A673 (cell line): ENCODE measurements at regions not wholly inside any gene's neighbourhood (a gene's known extent, or its start where the extent isn't known, plus 50 kb on each side); places are given as distances from the start of the nearest gene placed in this dataset.

ENCODE experiments used
- BruUV-seq: library from RNA; stranded (reverse); fragments of 400-500 nt; replicated peaks from 2 replicates; lab custom pipeline; 2021; lab: Mats Ljungman, UMichigan
- CTCF ChIA-PET: fragments of 300-600 bp; sonication (Branson Sonifier 250); formaldehyde crosslinking; loops from one replicate; lab custom pipeline; 2022; ENCODE audit warnings: antibody characterized with exemption; lab: Charles Lee
- POLR2A ChIA-PET: fragments of 300-600 bp; sonication (Branson Sonifier 250); formaldehyde crosslinking; loops from one replicate; lab custom pipeline; 2022; ENCODE audit warnings: antibody characterized with exemption; ENCODE audit not compliant: low non-redundant PET; lab: Charles Lee
- DNase-seq: peaks from one replicate; pipeline ENCODE4 v3.0.0-alpha.2; 2015; ENCODE audit warnings: low spot score
- H3K27ac ChIP-seq: fragments of 200-600 bp; sonication (generic); 2 replicates; pipeline ENCODE4 v1.5.1; 2016; ENCODE audit warnings: mixed run types, low read depth, mild to moderate bottlenecking, mixed read lengths, antibody characterized with exemption, low read length; ENCODE audit not compliant: poor library complexity, severe bottlenecking
- H3K27me3 ChIP-seq: fragments of 200-600 bp; sonication (generic); replicated peaks from 2 replicates; pipeline ENCODE4 v1.6.1; 2017; ENCODE audit warnings: mixed run types, low read depth, mild to moderate bottlenecking, mixed read lengths, antibody characterized with exemption, low read length; ENCODE audit not compliant: insufficient read depth, poor library complexity
- H3K36me3 ChIP-seq: fragments of 200-600 bp; sonication (generic); 2 replicates; pipeline ENCODE4 v1.6.1; 2016; ENCODE audit warnings: mixed run types, mild to moderate bottlenecking, mixed read lengths, antibody characterized with exemption, low read length; ENCODE audit not compliant: insufficient read depth, poor library complexity, severe bottlenecking
- H3K4me1 ChIP-seq: fragments of 200-600 bp; sonication (generic); 2 replicates; pipeline ENCODE4 v1.6.1; 2017; ENCODE audit warnings: mixed run types, mild to moderate bottlenecking, mixed read lengths, antibody characterized with exemption, low read length; ENCODE audit not compliant: insufficient read depth, poor library complexity, severe bottlenecking
- H3K4me3 ChIP-seq: fragments of 200-600 bp; sonication (generic); 2 replicates; pipeline ENCODE4 v1.5.1; 2016; ENCODE audit warnings: low read depth, mixed run types, mild to moderate bottlenecking, mixed read lengths, low read length; ENCODE audit not compliant: poor library complexity, severe bottlenecking
- H3K9me3 ChIP-seq: fragments of 200-600 bp; sonication (generic); 2 replicates; pipeline ENCODE4 v1.6.1; 2016; ENCODE audit warnings: mixed run types, low read depth, mild to moderate bottlenecking, mixed read lengths, antibody characterized with exemption, low read length; ENCODE audit not compliant: poor library complexity, severe bottlenecking
- EZH2 ChIP-seq: fragments of 200-600 bp; sonication (generic); IDR thresholded peaks from 2 replicates; pipeline ENCODE4 v1.6.1; 2017; ENCODE audit warnings: borderline replicate concordance, low read depth, mild to moderate bottlenecking, mixed read lengths, antibody characterized with exemption, low read length; ENCODE audit not compliant: poor library complexity, severe bottlenecking
- intact Hi-C: fragments of 100-400 bp; cut with micrococcal nuclease; formaldehyde crosslinking; loops from one replicate; pipeline ENCODE4 v1.10.0; 2022; ENCODE audit not compliant: unreplicated experiment
- TF ChIP-seq, protein P1 (sequence below): fragments of 300-800, 200-600 bp; sonication (generic); conservative IDR thresholded peaks from 2 replicates; pipeline ENCODE4 v1.5.1; 2017; ENCODE audit warnings: low read depth, mild to moderate bottlenecking, antibody characterized with exemption, low read length, moderate library complexity, mixed read lengths

DNA sequence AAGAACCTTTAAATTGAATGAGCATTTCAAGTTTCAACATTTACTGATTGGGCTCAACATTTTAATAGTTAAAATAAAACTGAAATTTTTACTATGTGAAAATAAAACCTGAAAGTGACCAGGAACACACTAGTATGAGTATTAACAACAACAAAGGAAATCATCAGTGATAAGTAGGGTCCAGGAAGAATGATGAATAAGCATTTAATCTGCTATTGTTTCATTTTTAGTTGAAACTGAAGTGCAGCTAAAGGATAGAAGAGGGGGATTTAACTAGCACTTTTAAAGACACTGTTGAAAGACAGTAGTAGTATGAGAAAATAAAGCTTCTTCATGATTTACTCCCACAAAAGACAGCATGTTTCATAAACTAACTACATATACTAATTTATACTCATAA, 250.9 kb upstream of the IPO5 start:
- ChIA-PET POLR2A (no interaction called here), CTCF (no interaction called here)
- Histone ChIP-seq H3K36me3 (no peaks in the 10 kb centered on the region), H3K4me1 (no peaks in the 10 kb centered on the region), H3K4me3 (no peak overlapping the region), H3K9me3 (no peaks in the 10 kb centered on the region), H3K27me3 (no peaks in the 10 kb centered on the region), H3K27ac (no peak overlapping the region)
- intact Hi-C loops: no loop called here
- no peak for DNase-seq
- TF ChIP-seq, protein P1, sequence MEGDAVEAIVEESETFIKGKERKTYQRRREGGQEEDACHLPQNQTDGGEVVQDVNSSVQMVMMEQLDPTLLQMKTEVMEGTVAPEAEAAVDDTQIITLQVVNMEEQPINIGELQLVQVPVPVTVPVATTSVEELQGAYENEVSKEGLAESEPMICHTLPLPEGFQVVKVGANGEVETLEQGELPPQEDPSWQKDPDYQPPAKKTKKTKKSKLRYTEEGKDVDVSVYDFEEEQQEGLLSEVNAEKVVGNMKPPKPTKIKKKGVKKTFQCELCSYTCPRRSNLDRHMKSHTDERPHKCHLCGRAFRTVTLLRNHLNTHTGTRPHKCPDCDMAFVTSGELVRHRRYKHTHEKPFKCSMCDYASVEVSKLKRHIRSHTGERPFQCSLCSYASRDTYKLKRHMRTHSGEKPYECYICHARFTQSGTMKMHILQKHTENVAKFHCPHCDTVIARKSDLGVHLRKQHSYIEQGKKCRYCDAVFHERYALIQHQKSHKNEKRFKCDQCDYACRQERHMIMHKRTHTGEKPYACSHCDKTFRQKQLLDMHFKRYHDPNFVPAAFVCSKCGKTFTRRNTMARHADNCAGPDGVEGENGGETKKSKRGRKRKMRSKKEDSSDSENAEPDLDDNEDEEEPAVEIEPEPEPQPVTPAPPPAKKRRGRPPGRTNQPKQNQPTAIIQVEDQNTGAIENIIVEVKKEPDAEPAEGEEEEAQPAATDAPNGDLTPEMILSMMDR: no peak
- no peak for TF ChIP-seq EZH2
- BruUV-seq: no TSS peak

DNA sequence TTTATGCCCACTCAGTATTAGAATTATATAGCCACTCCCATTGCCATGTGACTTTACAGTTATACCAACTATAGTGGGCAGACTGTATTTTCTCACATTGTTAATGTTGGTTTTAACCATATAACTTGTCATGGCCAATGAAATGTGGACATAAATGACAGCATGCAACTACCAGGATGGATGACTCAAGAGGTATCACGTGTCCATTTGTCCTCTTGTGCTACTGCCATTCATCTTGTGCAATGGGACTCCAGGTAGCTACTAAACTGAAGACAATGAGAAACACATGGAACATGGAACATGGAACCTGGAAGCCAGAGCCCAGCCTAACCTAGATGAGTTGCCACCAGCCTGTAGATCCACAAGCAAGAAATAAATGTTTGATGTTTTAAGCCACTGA, 242.7 kb upstream of the IPO5 start:
- CTCF ChIA-PET: no interaction called here
- Histone ChIP-seq H3K9me3 (no peaks in the 10 kb centered on the region), H3K27me3 (no peaks in the 10 kb centered on the region), H3K36me3 (no peaks in the 10 kb centered on the region), H3K4me1 (no peaks in the 10 kb centered on the region), H3K27ac (no peak overlapping the region), H3K4me3 (no peak overlapping the region)
- TF ChIP-seq, protein P1: no peak
- no peak for TF ChIP-seq EZH2
- DNase-seq: no peak
- no TSS peak for BruUV-seq
- intact Hi-C loops: no loop called here
- POLR2A ChIA-PET: no interaction called here

DNA sequence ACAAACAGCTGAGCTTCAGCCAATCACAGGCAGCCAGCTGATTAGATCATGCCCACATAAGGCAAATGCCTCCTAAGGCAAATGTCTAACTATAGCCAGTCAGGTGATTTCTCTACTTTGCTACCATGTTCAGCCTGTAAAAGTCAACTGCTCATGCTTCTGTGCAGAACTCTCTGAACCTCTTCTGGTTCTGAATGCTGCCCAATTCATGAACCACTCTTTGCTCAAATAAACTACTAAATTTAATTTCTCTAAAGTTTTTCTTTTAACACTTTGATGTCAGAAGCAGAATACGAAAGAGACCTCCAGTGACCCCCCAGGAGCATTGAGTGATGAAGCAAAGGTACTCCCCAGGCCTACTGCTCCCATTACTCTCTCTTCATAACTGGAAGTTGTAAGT, 240.7 kb upstream of the IPO5 start:
- intact Hi-C loops: no loop called here
- TF ChIP-seq, protein P1: no peak
- no peak for TF ChIP-seq EZH2
- ChIA-PET POLR2A (no interaction called here), CTCF (no interaction called here)
- Histone ChIP-seq H3K36me3 (no peaks in the 10 kb centered on the region), H3K4me3 (no peak overlapping the region), H3K4me1 (no peaks in the 10 kb centered on the region), H3K9me3 (no peaks in the 10 kb centered on the region), H3K27me3 (no peaks in the 10 kb centered on the region), H3K27ac (no peak overlapping the region)
- no TSS peak for BruUV-seq
- DNase-seq: no peak

DNA sequence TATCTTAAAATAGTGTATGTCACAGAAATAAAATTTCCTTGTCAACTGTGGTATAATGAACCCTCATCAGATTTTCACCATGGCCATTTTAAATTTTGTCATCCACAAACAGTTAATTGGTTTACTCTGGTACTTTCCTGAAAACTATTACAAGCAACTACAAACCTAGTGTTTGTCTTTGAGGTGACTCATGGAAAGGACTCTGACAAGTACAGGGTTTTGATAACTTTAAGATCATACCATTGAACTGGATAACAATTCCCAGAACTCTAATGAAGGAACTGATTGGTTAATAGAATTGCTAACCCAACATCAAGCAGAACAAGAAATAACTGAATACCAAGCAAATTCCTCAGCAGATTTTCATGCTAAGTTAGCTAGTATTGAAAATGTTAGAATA, 237.7 kb upstream of the IPO5 start:
- no peaks in the 10 kb centered on the region for H3K27me3 ChIP-seq
- DNase-seq: no peak
- TF ChIP-seq, protein P1: no peak
- TF ChIP-seq EZH2: no peak
- no TSS peak for BruUV-seq
- intact Hi-C loops: no loop called here
- ChIA-PET POLR2A (no interaction called here), CTCF (no interaction called here)
- no peak overlapping the region for H3K4me3 ChIP-seq
- H3K36me3 ChIP-seq: no peaks in the 10 kb centered on the region
- no peaks in the 10 kb centered on the region for H3K9me3 ChIP-seq
- H3K27ac ChIP-seq: no peak overlapping the region
- no peaks in the 10 kb centered on the region for H3K4me1 ChIP-seq
